ENCODE measurements at regions not wholly inside any gene's neighbourhood (a gene's known extent, or its start where the extent isn't known, plus 50 kb on each side); places are given as distances from the start of the nearest gene placed in this dataset.
A peak's percentile ranks its signal among the peaks of the same experiment; 100 is the strongest.

DNA sequence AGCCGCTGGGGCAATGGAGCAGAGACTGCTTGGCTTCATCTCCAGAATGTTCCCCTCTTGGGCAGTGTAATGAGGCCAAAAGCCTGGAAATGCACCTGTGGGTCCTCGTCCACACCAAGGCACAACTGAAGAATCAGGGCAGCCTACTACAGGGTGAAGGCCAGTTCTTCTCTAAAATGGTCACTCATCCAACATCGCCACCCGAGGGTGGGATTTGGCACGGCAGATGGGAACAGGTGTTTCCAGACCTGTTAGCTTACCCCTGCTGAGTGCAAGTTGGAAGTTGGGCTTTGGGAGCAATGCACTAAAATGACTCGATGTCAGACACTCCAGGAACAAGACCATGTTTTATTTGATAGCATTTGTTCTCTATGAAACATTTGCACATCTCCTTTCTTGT, 543.7 kb downstream of the NPHP4 start:
- peak; percentile 20 for DNase-seq

DNA sequence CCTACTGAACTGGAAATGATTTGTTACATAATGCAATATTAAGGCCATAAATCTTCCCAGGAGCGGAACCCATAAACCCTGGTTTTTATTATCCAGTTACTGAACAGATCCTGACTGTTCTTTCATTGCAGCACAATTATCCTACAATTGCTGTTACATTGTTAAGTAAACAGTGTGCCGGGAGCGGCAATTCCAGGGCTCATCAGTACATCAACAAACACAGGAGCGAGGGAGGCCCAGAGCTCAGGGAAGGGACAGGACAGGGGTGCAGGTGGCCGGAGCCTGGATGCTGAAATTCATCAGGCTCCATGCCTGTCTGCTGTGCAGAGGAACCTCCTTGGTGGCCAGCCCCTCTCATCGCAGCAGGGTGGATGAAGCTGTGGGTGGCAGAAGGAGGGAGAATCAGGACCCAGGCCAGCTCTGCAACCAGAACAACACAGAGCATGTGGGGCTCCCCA, 544.7 kb downstream of the NPHP4 start:
- no peak for DNase-seq

DNA sequence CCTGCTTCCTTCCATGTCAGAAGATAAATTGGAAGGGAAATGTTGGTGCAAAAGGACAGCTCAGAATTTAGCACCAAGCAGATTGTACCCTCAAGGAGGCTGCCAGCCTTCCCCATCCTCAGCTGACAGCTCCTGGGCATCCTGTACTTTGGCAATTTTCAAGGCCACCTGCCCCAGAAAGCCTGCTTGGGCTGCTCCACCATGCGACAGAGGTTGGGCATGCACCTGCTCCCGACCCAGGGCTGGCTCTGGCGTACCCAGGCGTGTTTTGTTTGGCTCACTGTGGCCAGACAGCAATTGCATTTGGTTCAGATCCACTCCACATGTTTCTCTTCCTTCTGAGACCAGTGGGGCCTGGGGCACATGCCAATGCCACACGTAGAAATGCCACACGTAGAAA, 547.8 kb downstream of the NPHP4 start:
- no peak for DNase-seq

DNA sequence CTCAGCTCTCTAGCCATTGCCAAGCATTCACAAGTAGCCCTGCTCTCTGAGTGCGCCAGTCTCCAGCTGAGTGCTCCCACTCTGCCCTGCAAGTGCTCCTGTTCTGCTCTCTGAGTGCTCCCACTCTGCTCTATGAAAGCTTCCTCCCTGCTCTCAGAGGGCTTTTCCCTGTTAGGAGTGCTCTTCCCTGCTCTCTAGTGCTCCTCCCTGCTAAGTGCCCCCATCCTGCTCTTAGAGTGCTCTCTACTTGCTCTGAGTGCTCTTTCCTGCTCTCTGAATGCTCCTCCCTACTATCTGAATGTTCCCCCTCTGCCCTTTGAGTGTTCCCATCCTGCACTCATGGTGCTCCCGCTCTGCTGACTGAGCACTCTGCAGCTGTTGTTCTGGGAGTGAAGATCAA, 555.4 kb downstream of the NPHP4 start:
- no peak for DNase-seq

DNA sequence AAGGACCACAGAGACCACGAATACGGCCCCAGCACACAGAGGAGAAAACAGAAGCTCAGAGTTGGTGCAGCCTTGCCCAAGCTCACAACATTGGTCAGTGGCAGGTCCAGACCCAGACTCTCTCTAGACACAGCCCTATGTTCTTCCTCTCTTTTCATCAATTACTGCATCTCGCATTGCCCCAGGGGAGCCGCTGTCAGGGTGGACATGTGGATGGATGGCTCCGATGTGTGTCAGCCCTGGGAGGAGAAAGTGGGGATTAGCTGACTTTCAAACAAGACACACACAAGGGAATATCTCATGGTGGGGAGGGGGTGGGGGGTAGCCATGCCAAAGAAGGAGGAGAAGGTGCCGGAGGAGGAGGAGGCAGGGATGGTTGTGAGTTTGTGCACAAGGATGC, 556.8 kb downstream of the NPHP4 start:
- no peak for DNase-seq

DNA sequence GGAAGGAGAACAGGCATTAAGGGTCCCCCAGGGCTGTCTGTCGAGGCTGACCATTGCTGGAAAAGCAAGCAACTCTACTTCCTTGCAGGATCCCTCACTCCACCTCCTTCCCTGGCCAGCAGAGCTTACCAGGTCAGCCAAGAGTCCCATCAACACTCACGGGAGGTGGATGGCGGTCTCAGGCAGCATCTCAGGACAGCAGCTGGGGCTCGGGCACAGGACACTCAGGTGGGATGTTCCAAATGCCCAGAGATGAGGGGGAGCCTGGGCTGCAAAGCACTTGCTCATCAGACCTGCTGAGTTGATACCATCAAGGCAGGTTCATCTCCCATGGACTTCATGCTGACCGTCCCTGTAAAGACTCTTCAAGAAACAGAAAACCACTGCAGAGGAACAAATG, 559.8 kb downstream of the NPHP4 start:
- no peak for DNase-seq

DNA sequence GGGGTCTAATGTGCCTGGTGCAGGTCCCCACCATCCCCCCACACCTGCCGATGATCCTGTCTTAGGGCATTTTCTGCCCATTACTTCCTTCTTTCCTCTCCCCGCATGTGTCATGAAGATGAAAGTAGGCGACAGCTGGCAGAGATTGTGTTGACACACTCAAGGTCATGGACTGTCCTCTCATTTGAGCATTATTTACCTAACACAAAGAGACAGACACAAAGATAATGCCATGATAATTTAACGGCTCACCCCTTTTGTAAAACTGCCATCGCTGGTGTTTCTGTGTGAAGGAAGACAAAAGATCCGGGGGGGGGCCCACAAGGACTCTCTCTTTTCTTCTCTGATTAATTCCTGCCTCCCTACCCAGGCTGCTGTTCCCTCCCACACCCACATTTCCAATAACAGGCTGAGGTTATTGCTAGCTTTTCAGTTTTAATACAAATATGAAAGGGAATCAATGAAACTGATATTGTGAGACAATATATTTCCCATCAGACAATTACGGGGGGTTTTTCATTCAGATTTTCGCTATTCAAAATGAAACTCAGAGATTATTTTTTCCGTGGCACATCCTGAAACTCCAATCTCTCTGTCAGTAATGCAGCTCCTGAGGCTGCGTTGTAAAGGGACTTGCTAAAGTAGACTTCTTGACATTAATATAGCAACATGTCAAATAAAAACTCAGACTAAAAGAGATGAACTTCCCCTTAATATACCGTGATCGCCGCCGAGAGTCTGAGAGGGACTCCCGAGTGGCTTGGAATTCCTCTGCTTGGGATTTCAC, 561.1 kb downstream of the NPHP4 start:
- DNase-seq: no peak

DNA sequence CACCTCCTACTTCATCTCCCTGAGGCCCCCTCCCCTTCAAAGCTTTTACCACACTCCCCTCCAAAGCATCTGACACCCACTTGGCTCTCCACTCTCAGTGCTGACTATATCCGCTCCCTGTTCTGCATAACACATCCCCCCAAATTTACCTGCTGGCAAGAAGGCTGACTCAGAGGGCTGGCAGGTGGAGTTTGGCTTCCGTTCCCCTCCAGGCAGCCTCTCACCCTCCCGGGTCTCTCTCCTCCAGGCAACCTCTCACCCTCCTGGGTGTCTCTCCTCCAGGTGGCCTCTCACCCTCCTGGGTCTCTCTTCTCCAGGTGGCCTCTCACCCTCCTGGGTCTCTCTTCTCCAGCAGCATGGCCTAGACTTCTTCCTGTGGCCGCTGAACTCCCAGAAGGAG, 562.1 kb downstream of the NPHP4 start:
- no peak for DNase-seq

DNA sequence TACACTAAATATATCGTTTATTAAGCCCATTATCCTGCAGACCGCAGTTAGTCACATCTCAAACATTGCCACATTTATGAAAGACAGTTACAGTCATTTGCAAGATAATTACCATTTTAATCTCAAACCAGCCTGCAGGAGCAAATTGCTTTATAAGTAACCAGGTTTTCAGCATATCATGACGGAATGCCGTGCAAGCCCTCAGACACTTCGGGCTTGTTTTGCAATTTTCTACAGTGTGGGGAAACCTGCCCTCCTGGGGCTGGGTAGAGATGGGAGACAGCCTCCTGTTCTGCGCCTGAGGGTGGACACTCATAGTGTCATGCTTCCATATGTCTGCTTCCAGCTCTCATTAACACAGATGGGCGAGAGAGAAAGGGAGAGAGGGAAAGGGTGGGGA, 563.9 kb downstream of the NPHP4 start:
- no peak for DNase-seq

DNA sequence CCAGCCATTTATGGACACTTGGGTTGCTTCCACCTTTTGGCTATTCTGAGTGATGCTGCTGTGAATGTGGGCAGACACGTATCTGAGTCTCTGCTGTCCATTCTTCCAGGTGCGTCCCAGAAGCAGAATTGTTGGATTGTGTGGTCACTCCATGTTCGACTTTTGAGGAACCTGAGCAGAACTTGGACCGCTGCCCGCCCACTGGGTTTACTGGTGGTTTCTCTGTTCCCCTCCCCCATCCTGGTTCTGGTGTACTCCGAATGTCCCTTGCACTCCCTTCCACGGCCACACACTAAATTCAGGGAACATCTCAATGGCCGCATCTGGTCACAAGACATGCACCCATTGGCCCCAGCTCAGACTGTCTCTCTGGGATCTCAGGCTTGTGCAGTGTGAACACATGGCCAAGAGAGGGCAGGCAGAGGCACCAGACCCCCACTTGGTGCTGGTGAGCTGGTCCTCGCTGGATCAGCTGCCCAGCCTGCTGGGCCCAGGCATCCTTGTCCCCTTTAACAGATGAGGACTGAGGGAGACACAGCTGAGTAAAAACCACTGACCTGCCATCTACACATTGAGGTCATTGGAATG, 565.1 kb downstream of the NPHP4 start:
- DNase-seq: no peak

DNA sequence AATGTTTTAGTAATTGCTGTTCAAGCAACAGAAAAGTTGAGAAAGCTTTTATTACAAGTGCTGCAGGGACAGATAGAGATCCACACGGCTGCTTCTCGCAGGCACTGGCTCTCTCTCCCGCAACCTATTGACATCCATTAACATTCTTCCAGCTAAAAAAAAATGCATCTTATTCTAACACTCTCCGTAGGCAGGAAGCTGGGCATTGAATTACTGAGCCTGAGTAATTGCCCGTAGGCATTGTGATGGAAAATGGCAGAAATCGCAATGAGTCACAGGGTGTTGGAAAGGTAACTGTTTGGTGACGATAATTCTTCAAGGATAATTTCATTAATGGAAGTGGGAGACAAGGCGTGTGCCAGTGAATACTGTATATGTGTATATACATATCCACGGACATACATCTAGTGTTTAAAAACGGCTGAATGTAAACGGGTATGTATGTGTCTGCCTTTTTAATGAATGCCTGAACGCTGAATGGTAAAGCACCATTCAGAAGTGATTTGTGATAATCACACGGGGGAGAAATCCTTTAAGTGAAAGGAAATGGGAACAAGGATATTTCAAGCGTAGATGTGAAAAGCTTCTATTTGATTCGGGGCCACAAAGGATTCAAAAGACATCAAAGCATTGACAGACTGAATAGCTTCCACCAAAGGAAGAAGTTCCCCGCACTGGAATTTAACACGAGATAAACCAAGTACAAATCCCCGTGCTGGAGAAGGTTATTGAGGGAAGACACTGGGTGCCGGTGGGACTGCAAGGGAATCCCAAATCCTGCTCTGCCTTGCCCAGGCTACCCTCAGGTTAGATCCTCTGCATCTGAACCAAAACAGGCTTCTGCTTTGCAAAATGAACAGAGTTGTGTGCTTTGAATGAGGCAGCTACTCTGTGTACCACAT, 567.2 kb downstream of the NPHP4 start:
- no peak for DNase-seq

DNA sequence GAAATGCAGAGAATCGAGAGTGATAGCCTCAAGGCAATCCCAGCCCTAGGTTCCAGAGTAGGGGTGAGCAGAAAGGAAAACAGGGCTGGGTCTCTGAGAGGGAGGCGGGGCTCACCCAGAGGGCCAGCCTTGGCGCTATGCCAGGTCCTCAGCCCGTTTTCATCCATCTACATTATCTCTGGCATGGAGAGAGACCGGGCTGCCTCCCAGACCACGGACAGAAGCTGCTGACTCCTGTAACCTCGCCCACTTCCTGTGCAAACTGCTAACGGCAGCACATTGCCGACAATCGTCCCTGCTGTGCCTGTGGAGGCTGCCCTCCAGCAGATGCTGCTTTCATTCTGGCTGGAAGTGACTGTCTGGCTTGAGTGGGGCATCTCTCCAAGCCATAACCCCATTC, 569.1 kb downstream of the NPHP4 start:
- peak; percentile 28 for DNase-seq

DNA sequence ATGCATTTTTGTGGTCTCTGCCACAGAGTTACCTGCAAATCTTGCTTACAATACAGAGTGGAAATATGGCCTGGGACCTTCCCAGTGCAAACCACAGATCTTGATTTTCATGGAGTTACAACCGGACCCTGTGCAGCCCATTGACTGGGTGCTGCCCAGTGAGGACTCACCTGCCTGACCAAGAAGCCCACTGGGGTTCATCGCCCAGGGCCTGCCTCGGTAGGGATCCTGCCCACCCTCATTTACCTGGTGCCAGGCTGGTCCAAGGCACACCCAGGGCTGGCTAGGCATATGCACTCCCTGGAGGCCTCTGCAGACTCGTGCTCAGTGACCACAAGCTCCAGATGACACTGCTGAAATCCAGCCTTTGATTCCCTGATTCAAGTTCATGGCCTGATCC, 572.7 kb downstream of the NPHP4 start:
- no peak for DNase-seq

DNA sequence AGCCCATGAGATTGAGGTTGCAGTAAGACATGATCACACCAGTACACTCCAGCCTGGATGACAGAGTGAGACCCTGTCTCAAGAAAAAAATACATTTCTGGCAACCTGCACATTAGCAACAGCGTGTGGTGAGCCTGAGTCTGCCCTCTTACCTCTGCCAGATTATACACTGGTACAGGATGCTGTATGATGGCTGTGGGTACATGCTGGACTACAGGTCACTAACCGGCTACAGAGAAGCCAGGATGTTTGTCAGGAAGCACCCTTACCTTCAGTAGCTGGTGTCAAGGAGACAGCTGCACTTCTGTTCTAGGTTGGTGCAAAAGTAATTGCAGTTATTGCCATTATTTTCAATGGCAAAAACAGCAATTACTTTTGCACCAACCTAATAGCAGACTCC, 575.7 kb downstream of the NPHP4 start:
- no peak for DNase-seq

DNA sequence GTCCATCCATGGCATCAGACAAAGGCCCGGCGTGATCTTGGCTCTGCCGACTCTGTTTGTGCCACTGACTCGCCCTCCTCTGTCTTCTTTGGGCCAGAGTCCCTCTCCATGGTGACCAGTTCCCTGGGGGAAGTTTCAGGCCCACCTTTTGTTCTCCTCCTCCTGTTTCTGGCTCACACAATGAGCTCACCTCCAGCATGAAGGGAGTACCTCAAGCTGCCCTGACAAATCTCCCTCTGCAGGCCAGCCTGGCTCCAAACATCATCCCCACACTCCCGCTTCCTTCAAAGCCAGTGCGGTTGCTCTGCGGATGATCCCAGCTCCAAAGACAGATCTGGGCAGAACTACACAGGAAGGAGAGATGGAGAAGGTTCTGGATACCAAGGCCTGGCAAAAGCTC, 576.6 kb downstream of the NPHP4 start:
- DNase-seq: no peak

DNA sequence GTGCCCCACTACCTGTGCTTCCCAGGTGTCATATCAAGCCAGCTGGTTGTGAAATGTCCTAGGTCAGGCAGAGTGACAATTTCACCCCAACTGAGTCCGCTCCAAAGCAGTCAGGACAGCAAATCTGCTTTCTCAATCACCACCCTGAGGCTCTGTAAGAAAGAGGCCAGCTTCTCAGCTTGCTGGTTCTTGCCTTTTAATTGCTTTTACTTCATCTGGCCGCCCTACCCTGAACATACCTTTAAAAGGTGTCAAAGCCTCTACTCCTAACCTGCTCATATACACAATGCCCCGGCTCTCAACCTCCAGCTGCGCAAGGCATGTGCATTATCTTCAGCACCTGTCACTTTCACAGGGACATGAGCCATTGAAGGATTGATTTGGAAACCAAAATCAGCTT, 581.6 kb downstream of the NPHP4 start:
- no peak for DNase-seq

DNA sequence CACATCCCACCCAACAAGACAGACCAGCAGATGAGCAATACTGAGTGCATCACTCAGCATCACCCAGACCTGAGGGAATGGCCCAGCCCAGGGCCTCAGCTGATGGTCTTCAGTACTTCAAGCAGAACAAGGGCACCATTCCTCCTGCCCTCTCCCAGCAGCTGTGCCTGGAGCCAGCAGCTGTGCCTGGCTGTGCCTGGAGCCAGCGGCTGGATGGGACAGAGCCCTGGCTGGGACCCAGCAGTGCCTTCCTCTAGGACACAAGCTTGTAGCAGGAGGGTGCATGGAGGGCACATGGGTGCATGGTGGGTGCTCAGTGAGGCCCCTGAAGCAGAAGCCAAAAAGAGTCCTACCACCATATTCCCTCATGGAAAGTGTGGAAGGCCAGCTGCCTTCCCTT, 583.8 kb downstream of the NPHP4 start:
- no peak for DNase-seq

DNA sequence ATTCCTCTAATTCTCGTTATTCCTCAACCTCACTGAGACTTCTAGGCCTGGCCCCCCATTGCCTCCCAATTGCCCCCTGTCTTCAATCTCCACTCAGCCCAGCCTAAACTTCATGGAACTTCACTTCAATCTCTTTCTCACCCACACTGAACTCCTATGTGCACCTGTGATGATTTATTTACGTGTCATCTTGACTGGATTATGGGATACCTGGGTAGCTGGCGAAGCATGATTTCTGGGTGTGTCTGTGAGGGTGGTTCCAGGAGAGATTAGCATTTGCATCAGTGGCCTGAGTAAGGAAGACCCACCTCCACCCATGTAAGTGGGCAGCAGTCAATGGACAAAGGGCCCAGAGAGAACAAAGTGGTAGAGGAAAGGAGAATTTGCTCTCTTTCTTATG, 587.0 kb downstream of the NPHP4 start:
- DNase-seq: no peak

DNA sequence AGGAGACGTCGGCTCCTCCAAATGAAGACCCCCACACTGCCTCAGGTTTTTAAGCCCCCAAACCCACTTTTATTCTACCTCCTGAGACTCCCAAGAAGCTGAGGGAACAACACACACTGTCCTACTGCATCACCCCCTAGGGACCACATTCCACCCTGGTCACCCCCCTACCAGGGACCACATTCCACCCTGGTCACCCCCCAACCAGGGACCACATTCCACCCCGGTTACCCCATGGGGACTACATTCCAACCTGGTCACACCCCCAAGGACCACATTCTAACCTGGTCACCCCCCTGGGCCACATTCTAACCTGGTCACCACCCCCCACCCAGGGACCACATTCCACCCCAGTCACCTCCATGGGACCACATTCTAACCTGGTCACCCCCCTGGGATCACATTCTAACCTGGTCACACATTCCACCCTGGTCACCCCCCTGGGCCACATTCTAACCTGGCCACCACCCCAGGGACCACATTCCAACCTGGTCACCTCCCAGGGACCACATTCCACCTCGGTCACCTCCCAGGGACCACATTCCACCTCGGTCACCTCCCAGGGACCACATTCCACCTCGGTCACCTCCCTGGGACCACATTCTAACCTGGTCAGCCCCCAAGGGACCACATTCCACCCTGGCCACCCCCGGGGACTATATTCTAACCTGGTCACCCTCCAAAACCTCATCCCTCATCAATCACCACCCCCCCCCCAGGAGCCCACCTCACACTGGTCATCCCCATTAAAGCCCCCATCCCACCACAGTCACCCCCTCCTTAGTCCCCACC, 587.6 kb downstream of the NPHP4 start:
- no peak for DNase-seq

DNA sequence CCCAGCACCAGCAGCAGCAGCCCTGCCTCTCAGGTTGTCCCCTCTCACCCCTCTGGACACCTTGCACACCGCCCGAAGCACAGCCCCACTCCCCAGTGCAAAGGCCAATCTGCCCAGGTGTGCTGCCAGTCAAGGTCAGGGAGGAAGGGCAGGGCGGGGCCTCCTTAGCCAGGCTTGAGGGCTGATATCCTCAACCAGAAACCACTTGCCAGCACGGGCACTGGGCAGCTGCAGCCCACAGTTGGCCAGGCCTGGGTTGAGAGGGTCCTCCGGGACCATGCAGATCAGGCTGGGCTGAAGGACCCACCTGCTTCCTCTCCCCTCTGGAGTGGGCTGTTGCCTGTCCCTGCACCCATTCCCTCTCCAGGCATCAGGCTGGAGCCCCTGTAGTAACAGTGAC, 588.3 kb downstream of the NPHP4 start:
- DNase-seq: no peak

DNA sequence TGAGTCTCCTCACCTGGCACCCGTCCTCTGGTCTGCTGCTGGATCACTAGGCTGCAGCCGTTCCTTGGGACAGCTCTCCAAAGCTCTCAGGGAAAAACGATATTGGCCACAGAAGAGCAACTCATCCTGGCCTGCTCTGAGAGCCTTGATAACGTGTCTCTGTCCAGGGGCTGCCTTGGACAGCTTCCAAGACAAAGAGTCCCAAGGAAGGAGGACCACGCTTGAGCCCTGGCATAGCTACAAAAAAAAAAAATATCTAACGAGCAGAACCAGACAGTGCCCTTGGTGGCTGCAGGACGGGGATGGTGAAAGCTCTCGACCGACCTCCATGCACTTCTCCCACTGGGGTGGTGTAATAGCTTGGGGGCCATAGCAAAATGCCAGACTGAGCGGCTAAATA, 589.6 kb downstream of the NPHP4 start:
- DNase-seq: no peak

DNA sequence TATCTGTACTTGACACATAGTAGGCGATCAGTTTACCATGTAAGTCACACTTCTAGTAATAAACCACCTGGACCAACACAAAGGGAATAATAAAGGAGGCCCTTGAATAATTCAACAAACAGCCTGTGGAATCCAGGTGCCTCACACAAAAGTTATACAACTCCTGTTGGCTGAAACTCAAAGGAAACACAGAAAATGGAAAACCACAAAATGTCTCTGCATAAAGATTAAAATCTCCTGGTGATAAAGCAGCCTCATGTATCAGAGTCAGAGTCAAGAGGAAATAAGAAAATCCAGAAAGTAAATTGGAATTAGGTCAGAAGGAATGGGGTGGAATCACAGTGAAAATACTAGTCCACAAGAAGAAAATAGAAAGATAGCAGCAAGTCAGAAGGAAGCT, 592.5 kb downstream of the NPHP4 start:
- no peak for DNase-seq

DNA sequence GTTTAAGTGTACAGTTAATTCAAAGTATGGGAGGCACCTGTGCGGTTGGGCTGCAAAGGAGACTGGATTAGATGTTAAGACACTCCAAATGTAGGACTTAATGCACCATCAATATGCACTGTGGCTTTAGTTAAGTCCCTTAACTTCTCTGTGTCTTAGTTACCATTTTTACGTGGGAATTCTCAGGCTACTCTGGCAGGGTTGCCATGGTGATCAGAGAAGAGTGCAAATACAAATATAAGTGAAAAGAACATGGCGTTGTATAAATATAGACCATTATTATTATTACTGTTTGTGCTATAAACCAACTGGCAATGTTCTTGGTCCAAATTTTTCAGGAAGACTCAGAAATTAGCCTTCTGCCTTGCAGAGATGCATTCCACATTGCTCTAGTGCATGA, 595.6 kb downstream of the NPHP4 start:
- DNase-seq: no peak

Measured in CD4-positive, alpha-beta T cell treated with Interleukin-4 for 4 hours (primary cell).